ENCODE measurements at regions not wholly inside any gene's neighbourhood (a gene's known extent, or its start where the extent isn't known, plus 50 kb on each side); places are given as distances from the start of the nearest gene placed in this dataset.
A peak's percentile ranks its signal among the peaks of the same experiment; 100 is the strongest.

- POLR2A ChIA-PET = no interaction called here
- ATAC-seq (no peak), DNase-seq (ENCODE audit: low read depth in 1 of 2, low spot score in 1 of 2) (no peak), FAIRE-seq (no peak)
- H3K9me3 ChIP-seq = no peaks in the 10 kb centered on the region
- no peaks in the 10 kb centered on the region for H3K4me1 ChIP-seq
- no peak overlapping the region for H3K4me3 ChIP-seq
- no peak overlapping the region for H3K4me2 ChIP-seq
- 90% methylated on average over 2 of the region's 2 CpGs for WGBS (ENCODE audit: missing lambda C conversion rate)
- CTCF ChIA-PET = no interaction called here
- H3K27ac ChIP-seq = no peak overlapping the region
- TF ChIP-seq PHF8 (IDR thresholded peaks at IDR 0.05; ENCODE audit: borderline replicate concordance, low read depth) (no peak), HDAC2 (IDR thresholded peaks at IDR 0.05) (no peak), EHF (CRISPR knock-in tag; IDR thresholded peaks at IDR 0.05) (no peak)
Measured at GRCh38 chr1:98373056-98373455, 288.5 kb upstream of the SNX7 start.

- CTCF ChIA-PET = interaction anchor here (1.5 kb wide), 1 partner anchor 22 kb away, joined by 5 read pairs; no protein-coding TSS in a partner anchor
Measured at GRCh38 chr1:98371764-98372163, 289.8 kb upstream of the SNX7 start.

GRCh38 chr1:98369463-98369862 lies 292.1 kb upstream of the SNX7 start:
- no peak overlapping the region for H3K27ac ChIP-seq
- ChIA-PET POLR2A (no interaction called here), CTCF (no interaction called here)
- peak overlapping the region; percentile 10; the same call in 1 of the 3 replicates for H3K4me2 ChIP-seq
- H3K4me1 ChIP-seq = no peaks in the 10 kb centered on the region
- no peak overlapping the region for H3K4me3 ChIP-seq
- DNase-seq (ENCODE audit: low read depth in 1 of 2, low spot score in 1 of 2) (no peak), ATAC-seq (no peak), FAIRE-seq (no peak)
- WGBS (ENCODE audit: missing lambda C conversion rate) = 77% methylated on average over 1 of the region's 1 CpG
- no peak for TF ChIP-seq PBX3 (IDR thresholded peaks at IDR 0.05)
- no peaks in the 10 kb centered on the region for H3K9me3 ChIP-seq

More at GRCh38 chr1:98371764-98372163, 289.8 kb upstream of the SNX7 start:
- no peak for TF ChIP-seq ZFP36 (IDR thresholded peaks at IDR 0.05; ENCODE audit: borderline replicate concordance, partially characterized antibody)
- TF ChIP-seq ZSCAN20 (CRISPR knock-in tag; IDR thresholded peaks at IDR 0.05) = no peak
- TF ChIP-seq TP53 (CRISPR knock-in tag; IDR thresholded peaks at IDR 0.05) = no peak
- TF ChIP-seq CTCF (IDR thresholded peaks at IDR 0.05) = no peak
- no peak for TF ChIP-seq POLR2AphosphoS2 (conservative IDR thresholded peaks at IDR 0.05; ENCODE audit: low read length)
- no peak for TF ChIP-seq MAZ (IDR thresholded peaks at IDR 0.05; ENCODE audit: borderline replicate concordance, low read depth, low read length)
- no peak overlapping the region for H3K27ac ChIP-seq
- POLR2A ChIA-PET = no interaction called here
- H3K4me1 ChIP-seq = no peaks in the 10 kb centered on the region
- DNase-seq (ENCODE audit: low read depth in 1 of 2, low spot score in 1 of 2) (no peak), ATAC-seq (no peak), FAIRE-seq (no peak)
- no peaks in the 10 kb centered on the region for H3K9me3 ChIP-seq
- H3K4me2 ChIP-seq = no peak overlapping the region
- H3K4me3 ChIP-seq = no peak overlapping the region

- no peaks in the 10 kb centered on the region for H3K4me1 ChIP-seq
- H3K4me2 ChIP-seq = peak overlapping the region; percentile 10; the same call in 1 of the 3 replicates
- ATAC-seq = no peak
- no peak overlapping the region for H3K27ac ChIP-seq
- H3K9me3 ChIP-seq = no peaks in the 10 kb centered on the region
- no peak for DNase-seq (ENCODE audit: low read depth in 1 of 2, low spot score in 1 of 2)
- FAIRE-seq = no peak
- TF ChIP-seq ELK1 (IDR thresholded peaks at IDR 0.05; ENCODE audit: low read depth, low read length) (no peak), BCL3 (IDR thresholded peaks at IDR 0.05) (no peak)
- ChIA-PET POLR2A (no interaction called here), CTCF (no interaction called here)
- H3K4me3 ChIP-seq = no peak overlapping the region
- WGBS (ENCODE audit: missing lambda C conversion rate) = 60% methylated on average over 3 of the region's 3 CpGs
Measured at GRCh38 chr1:98368995-98369394, 292.5 kb upstream of the SNX7 start.
